MM.1S (cell line): ENCODE measurements at regions not wholly inside any gene's neighbourhood (a gene's known extent, or its start where the extent isn't known, plus 50 kb on each side); places are given as distances from the start of the nearest gene placed in this dataset.

Source experiments
- DNase-seq: peaks from one replicate; pipeline ENCODE4 v3.0.0-alpha.2; 2015
- H2AFZ ChIP-seq: fragments of 300-600 bp; sonication (generic); 2 replicates; pipeline ENCODE4 v1.6.0; 2016; ENCODE audit warnings: antibody characterized with exemption, low read length
- H3F3A ChIP-seq: fragments of 300-600 bp; sonication (generic); 2 replicates; pipeline ENCODE4 v1.6.1; 2016; ENCODE audit warnings: mild to moderate bottlenecking, antibody characterized with exemption, low read length, moderate library complexity, mixed read lengths; ENCODE audit not compliant: insufficient read depth
- H3K27ac ChIP-seq: fragments of 300-600 bp; sonication (generic); 2 replicates; pipeline ENCODE4 v1.5.1; 2016; ENCODE audit warnings: mild to moderate bottlenecking, low read length
- H3K27me3 ChIP-seq: fragments of 300-600 bp; sonication (generic); replicated peaks from 2 replicates; pipeline ENCODE4 v1.6.0; 2016; ENCODE audit warnings: low read length; ENCODE audit not compliant: insufficient read depth
- H3K36me3 ChIP-seq: fragments of 300-600 bp; sonication (generic); replicated peaks from 2 replicates; pipeline ENCODE4 v1.6.1; 2016; ENCODE audit warnings: mild to moderate bottlenecking, low read length, mixed read lengths; ENCODE audit not compliant: insufficient read depth
- H3K4me1 ChIP-seq: fragments of 300-600 bp; sonication (generic); 2 replicates; pipeline ENCODE4 v1.6.1; 2016; ENCODE audit warnings: low read length, mixed read lengths
- H3K4me2 ChIP-seq: fragments of 300-600 bp; sonication (generic); 2 replicates; pipeline ENCODE4 v1.6.0; 2016; ENCODE audit warnings: low read depth, low read length
- H3K4me3 ChIP-seq: fragments of 300-600 bp; sonication (generic); 2 replicates; pipeline ENCODE4 v1.5.1; 2016; ENCODE audit warnings: low read length, mixed read lengths
- H3K79me2 ChIP-seq: fragments of 300-600 bp; sonication (generic); 2 replicates; pipeline ENCODE4 v1.6.1; 2016; ENCODE audit warnings: mixed run types, low read length, mixed read lengths
- H3K9ac ChIP-seq: fragments of 300-600 bp; sonication (generic); 2 replicates; pipeline ENCODE4 v1.6.1; 2016; ENCODE audit warnings: low read length, mixed read lengths
- H3K9me2 ChIP-seq: fragments of 300-600 bp; sonication (generic); replicated peaks from 2 replicates; pipeline ENCODE4 v1.6.1; 2016; ENCODE audit warnings: mild to moderate bottlenecking, low read length, mixed read lengths; ENCODE audit not compliant: insufficient read depth
- H3K9me3 ChIP-seq: fragments of 300-600 bp; sonication (generic); replicated peaks from 2 replicates; pipeline ENCODE4 v1.6.1; 2016; ENCODE audit warnings: mild to moderate bottlenecking, low read length, mixed read lengths; ENCODE audit not compliant: insufficient read depth
- H4K20me1 ChIP-seq: fragments of 300-600 bp; sonication (generic); 2 replicates; pipeline ENCODE4 v1.6.1; 2016; ENCODE audit warnings: mild to moderate bottlenecking, low read length, moderate library complexity, mixed read lengths; ENCODE audit not compliant: insufficient read depth
- EZH2 ChIP-seq: fragments of 300-600 bp; sonication (generic); optimal IDR thresholded peaks from 2 replicates; pipeline ENCODE3; 2017; ENCODE audit warnings: low read depth, mild to moderate bottlenecking, antibody characterized with exemption, low read length, mixed read lengths
- EZH2phosphoT487 ChIP-seq: fragments of 300-600 bp; sonication (generic); IDR thresholded peaks from 2 replicates; pipeline ENCODE4 v1.6.1; 2018; ENCODE audit warnings: antibody characterized with exemption, low read length
- TF ChIP-seq, protein P1 (sequence below): fragments of 300-600 bp; sonication (generic); IDR thresholded peaks from 2 replicates; pipeline ENCODE4 v1.5.1; 2016; ENCODE audit warnings: antibody characterized with exemption, low read length, mixed read lengths

DNA sequence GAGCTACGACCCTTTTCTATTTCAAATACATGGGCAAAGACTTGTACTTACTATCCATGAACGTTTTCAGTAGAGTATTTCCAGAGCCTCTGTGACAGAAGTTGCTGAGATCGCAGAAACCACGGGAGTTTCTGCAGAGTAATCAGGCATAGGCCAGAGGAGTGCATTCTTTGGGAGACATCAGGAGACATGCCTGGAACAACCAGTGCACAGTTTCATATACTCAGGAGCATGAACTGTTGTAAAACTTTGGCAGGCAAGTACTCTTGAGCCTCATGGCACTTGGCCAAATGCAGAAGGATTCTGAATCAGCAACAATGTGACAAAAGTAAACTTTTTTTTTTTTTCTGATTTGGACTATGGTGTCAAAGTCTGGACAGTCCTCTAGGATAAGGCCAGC is 307.1 kb downstream of the GRB14 start:
- no peaks in the 10 kb centered on the region for H4K20me1 ChIP-seq
- no peaks in the 10 kb centered on the region for H3K27me3 ChIP-seq
- no peak overlapping the region for H2AFZ ChIP-seq
- H3K4me2 ChIP-seq: no peak overlapping the region
- H3K36me3 ChIP-seq: no peaks in the 10 kb centered on the region
- H3K4me1 ChIP-seq: no peaks in the 10 kb centered on the region
- no peak for DNase-seq
- no peak overlapping the region for H3K27ac ChIP-seq
- no peaks in the 10 kb centered on the region for H3K79me2 ChIP-seq
- H3K9ac ChIP-seq: no peak overlapping the region
- H3K9me2 ChIP-seq: no peaks in the 10 kb centered on the region
- H3K9me3 ChIP-seq: no peaks in the 10 kb centered on the region
- no peak overlapping the region for H3K4me3 ChIP-seq
- H3F3A ChIP-seq: no peaks in the 10 kb centered on the region
- TF ChIP-seq EZH2 (no peak), EZH2phosphoT487 (no peak)
- TF ChIP-seq, protein P1, sequence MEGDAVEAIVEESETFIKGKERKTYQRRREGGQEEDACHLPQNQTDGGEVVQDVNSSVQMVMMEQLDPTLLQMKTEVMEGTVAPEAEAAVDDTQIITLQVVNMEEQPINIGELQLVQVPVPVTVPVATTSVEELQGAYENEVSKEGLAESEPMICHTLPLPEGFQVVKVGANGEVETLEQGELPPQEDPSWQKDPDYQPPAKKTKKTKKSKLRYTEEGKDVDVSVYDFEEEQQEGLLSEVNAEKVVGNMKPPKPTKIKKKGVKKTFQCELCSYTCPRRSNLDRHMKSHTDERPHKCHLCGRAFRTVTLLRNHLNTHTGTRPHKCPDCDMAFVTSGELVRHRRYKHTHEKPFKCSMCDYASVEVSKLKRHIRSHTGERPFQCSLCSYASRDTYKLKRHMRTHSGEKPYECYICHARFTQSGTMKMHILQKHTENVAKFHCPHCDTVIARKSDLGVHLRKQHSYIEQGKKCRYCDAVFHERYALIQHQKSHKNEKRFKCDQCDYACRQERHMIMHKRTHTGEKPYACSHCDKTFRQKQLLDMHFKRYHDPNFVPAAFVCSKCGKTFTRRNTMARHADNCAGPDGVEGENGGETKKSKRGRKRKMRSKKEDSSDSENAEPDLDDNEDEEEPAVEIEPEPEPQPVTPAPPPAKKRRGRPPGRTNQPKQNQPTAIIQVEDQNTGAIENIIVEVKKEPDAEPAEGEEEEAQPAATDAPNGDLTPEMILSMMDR: no peak

DNA sequence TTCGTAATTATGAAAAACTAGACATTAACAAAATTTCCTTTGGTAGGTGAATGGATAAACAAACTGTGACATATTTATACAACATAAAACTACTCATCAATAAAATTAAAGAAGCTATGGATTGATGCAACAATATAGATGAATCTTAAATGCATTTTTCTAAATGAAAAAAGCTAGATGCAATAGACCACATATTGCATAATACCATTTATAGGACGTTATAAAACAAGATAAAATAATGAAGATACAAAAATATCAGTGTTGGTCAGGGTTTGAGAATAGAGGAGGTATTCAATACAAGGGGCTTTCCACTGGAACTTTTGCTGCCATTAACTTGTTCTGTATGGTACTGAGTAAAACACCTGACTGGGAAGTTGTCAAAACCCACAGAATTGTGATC is 314.4 kb downstream of the GRB14 start:
- no peak overlapping the region for H2AFZ ChIP-seq
- H3K9ac ChIP-seq: no peak overlapping the region
- no peak overlapping the region for H3K4me3 ChIP-seq
- H3F3A ChIP-seq: no peaks in the 10 kb centered on the region
- no peak overlapping the region for H3K4me2 ChIP-seq
- TF ChIP-seq EZH2 (no peak), EZH2phosphoT487 (no peak)
- TF ChIP-seq, protein P1: no peak
- no peaks in the 10 kb centered on the region for H3K27me3 ChIP-seq
- DNase-seq: no peak
- H3K4me1 ChIP-seq: no peaks in the 10 kb centered on the region
- no peaks in the 10 kb centered on the region for H3K36me3 ChIP-seq
- no peaks in the 10 kb centered on the region for H3K9me2 ChIP-seq
- no peak overlapping the region for H3K27ac ChIP-seq
- no peaks in the 10 kb centered on the region for H3K9me3 ChIP-seq
- H3K79me2 ChIP-seq: no peaks in the 10 kb centered on the region
- H4K20me1 ChIP-seq: no peaks in the 10 kb centered on the region

DNA sequence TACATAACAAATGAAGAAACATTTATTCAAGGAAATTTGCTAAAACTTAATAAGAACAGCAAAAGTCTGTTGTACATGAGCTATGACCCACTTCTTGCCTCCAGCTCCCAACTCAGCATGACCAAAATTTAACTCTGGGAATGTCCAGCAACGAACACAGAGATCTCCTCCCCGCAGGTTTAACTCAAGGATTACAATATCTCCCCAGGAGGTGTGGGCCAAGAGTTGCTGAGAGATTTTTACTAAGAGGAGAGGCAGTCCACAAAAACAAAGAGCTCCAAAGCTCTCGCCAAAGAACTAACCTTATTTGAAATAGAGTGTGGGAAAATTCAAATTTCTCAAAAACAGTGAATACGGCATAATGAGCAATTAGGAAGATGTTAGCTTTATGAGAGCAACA is 318.5 kb downstream of the GRB14 start:
- H3K27me3 ChIP-seq: no peaks in the 10 kb centered on the region
- H3K79me2 ChIP-seq: no peaks in the 10 kb centered on the region
- no peaks in the 10 kb centered on the region for H3F3A ChIP-seq
- H3K36me3 ChIP-seq: no peaks in the 10 kb centered on the region
- DNase-seq: no peak
- H3K9me2 ChIP-seq: no peaks in the 10 kb centered on the region
- TF ChIP-seq EZH2 (no peak), EZH2phosphoT487 (no peak)
- TF ChIP-seq, protein P1: no peak
- no peak overlapping the region for H3K27ac ChIP-seq
- no peaks in the 10 kb centered on the region for H3K9me3 ChIP-seq
- H3K4me1 ChIP-seq: no peaks in the 10 kb centered on the region
- no peaks in the 10 kb centered on the region for H4K20me1 ChIP-seq
- no peak overlapping the region for H3K4me2 ChIP-seq
- no peak overlapping the region for H3K9ac ChIP-seq
- H2AFZ ChIP-seq: no peak overlapping the region
- H3K4me3 ChIP-seq: no peak overlapping the region

DNA sequence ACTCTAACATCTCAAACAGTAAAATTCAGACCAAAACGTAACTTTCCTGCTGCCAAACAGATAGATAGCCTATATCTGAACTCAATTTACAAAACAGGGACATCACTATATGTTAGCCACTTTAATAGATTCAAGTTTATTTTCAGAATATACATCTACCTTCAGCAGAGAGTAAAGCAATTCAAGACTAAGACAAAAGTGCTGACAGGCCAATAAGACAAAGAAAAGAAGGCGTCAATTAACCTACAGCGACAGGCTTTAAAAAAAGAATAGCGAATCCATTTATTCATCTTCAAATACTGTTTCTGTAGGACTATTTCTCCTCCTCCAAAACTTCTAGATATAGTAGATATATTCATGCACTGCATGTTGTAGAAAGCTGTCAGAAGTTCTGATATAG is 333.0 kb downstream of the GRB14 start:
- TF ChIP-seq, protein P1: no peak
- TF ChIP-seq EZH2phosphoT487 (no peak), EZH2 (no peak)
- no peaks in the 10 kb centered on the region for H4K20me1 ChIP-seq
- no peaks in the 10 kb centered on the region for H3K27me3 ChIP-seq
- H3K9ac ChIP-seq: no peak overlapping the region
- H3K9me3 ChIP-seq: no peaks in the 10 kb centered on the region
- H3K4me1 ChIP-seq: no peaks in the 10 kb centered on the region
- H3K9me2 ChIP-seq: no peaks in the 10 kb centered on the region
- no peak overlapping the region for H2AFZ ChIP-seq
- 0 out of 2 replicates have a peak, but pooled peaks cover 1% of the 10 kb centered on the region for H3F3A ChIP-seq
- no peak overlapping the region for H3K4me2 ChIP-seq
- no peak for DNase-seq
- no peaks in the 10 kb centered on the region for H3K36me3 ChIP-seq
- H3K79me2 ChIP-seq: no peaks in the 10 kb centered on the region
- H3K4me3 ChIP-seq: no peak overlapping the region
- no peak overlapping the region for H3K27ac ChIP-seq
